Neuronal stem cell (in vitro differentiated cells): ENCODE measurements at regions not wholly inside any gene's neighbourhood (a gene's known extent, or its start where the extent isn't known, plus 50 kb on each side); places are given as distances from the start of the nearest gene placed in this dataset.

Source experiments
- DNase-seq: peaks from one replicate; pipeline ENCODE4 v3.0.0-alpha.2; 2013; ENCODE audit warnings: low spot score
- H2AFZ ChIP-seq: one replicate; pipeline ENCODE4 v1.6.1; 2013; ENCODE audit warnings: mild to moderate bottlenecking, low read length, inconsistent platforms
- H2AK5ac ChIP-seq: 2 replicates; pipeline ENCODE4 v1.6.1; 2013; ENCODE audit warnings: low read depth, mild to moderate bottlenecking, inconsistent platforms, low read length, moderate library complexity, mixed read lengths
- H2BK120ac ChIP-seq: 2 replicates; pipeline ENCODE4 v1.6.1; 2013; ENCODE audit warnings: low read depth, mild to moderate bottlenecking, inconsistent platforms, low read length, moderate library complexity, mixed read lengths
- H2BK12ac ChIP-seq: one replicate; pipeline ENCODE4 v1.6.1; 2013; ENCODE audit warnings: low read length, inconsistent platforms
- H2BK15ac ChIP-seq: 2 replicates; pipeline ENCODE4 v1.6.1; 2013; ENCODE audit warnings: mild to moderate bottlenecking, low read length, inconsistent platforms, mixed read lengths
- H2BK5ac ChIP-seq: one replicate; pipeline ENCODE4 v1.6.1; 2013; ENCODE audit warnings: inconsistent platforms, mild to moderate bottlenecking, low read length, moderate library complexity
- H3K14ac ChIP-seq: one replicate; pipeline ENCODE4 v1.6.1; 2013; ENCODE audit warnings: low read length, inconsistent platforms
- H3K18ac ChIP-seq: 2 replicates; pipeline ENCODE4 v1.6.1; 2013; ENCODE audit warnings: low read length, inconsistent platforms
- H3K23ac ChIP-seq: 2 replicates; pipeline ENCODE4 v1.6.1; 2013; ENCODE audit warnings: low read depth, mild to moderate bottlenecking, mixed read lengths, low read length, inconsistent platforms; ENCODE audit not compliant: poor library complexity
- H3K27ac ChIP-seq: replicated peaks from 3 replicates; pipeline ENCODE4 v1.5.1; 2013; ENCODE audit warnings: low read length, inconsistent platforms
- H3K27me3 ChIP-seq, 3 experiments: 2 replicates each; pipeline ENCODE4 v1.6.1; 2013; ENCODE audit warnings: low read length in 3 of 3, mild to moderate bottlenecking in 2 of 3, inconsistent platforms in 1 of 3, low read depth in 1 of 3, mixed read lengths in 1 of 3, moderate library complexity in 1 of 3; ENCODE audit not compliant: control insufficient read depth in 3 of 3, insufficient read depth in 3 of 3
- H3K36me3 ChIP-seq, 2 donors: replicated peaks in 1 of 2; 2 replicates each; pipeline ENCODE4 v1.6.1; 2013; ENCODE audit warnings: low read length in 2 of 2; ENCODE audit not compliant: control insufficient read depth in 2 of 2, insufficient read depth in 2 of 2
- H3K4ac ChIP-seq: 2 replicates; pipeline ENCODE4 v1.6.1; 2013; ENCODE audit warnings: inconsistent platforms, mild to moderate bottlenecking, low read length, moderate library complexity
- H3K4me1 ChIP-seq, 2 donors: 1 replicate in 1 of 2; 2 replicates in 1 of 2; pipeline ENCODE4 v1.6.1; 2013; ENCODE audit warnings: low read length in 2 of 2, low read depth in 1 of 2; ENCODE audit not compliant: control insufficient read depth in 2 of 2, insufficient read depth in 1 of 2
- H3K4me2 ChIP-seq: one replicate; pipeline ENCODE4 v1.6.1; 2013; ENCODE audit warnings: mild to moderate bottlenecking, low read length, inconsistent platforms; ENCODE audit not compliant: insufficient read depth, poor library complexity, severe bottlenecking
- H3K4me3 ChIP-seq, 2 donors: 2 replicates each; pipeline ENCODE4 v1.5.1; 2013; ENCODE audit warnings: low read length in 2 of 2, mild to moderate bottlenecking in 2 of 2, inconsistent platforms in 1 of 2, moderate library complexity in 1 of 2
- H3K79me1 ChIP-seq: one replicate; pipeline ENCODE4 v1.6.1; 2013; ENCODE audit warnings: low read depth, mild to moderate bottlenecking, inconsistent platforms, low read length, moderate library complexity
- H3K9ac ChIP-seq: one replicate; pipeline ENCODE4 v1.6.1; 2013; ENCODE audit warnings: mild to moderate bottlenecking, low read depth, low read length, inconsistent platforms; ENCODE audit not compliant: poor library complexity
- H3K9me3 ChIP-seq, 2 donors: replicated peaks in 1 of 2; 2 replicates each; pipeline versions ENCODE3 to v1.6.1; 2013; ENCODE audit warnings: low read length in 2 of 2, mild to moderate bottlenecking in 2 of 2, inconsistent platforms in 1 of 2, low read depth in 1 of 2, mixed read lengths in 1 of 2, moderate library complexity in 1 of 2; ENCODE audit not compliant: control insufficient read depth in 2 of 2, insufficient read depth in 1 of 2
- H4K8ac ChIP-seq: one replicate; pipeline ENCODE4 v1.6.1; 2013; ENCODE audit warnings: low read depth, mild to moderate bottlenecking, inconsistent platforms, low read length, moderate library complexity
- H4K91ac ChIP-seq: one replicate; pipeline ENCODE4 v1.6.1; 2013; ENCODE audit warnings: low read length, low read depth, mild to moderate bottlenecking, inconsistent platforms; ENCODE audit not compliant: poor library complexity
- WGBS, 2 donors: extraction: QIAGEN DNeasy Blood & Tissue Kit; methylation state at CpG; one replicate each; pipeline ENCODE4 v1.1.7; 2013; ENCODE audit warnings: missing lambda C conversion rate in 2 of 2, mixed read lengths in 1 of 2; ENCODE audit not compliant: insufficient read length in 2 of 2, insufficient replicate concordance in 1 of 2; ENCODE audit errors: extremely low coverage in 2 of 2; 5-methylcytosine and 5-hydroxymethylcytosine counted together

DNA sequence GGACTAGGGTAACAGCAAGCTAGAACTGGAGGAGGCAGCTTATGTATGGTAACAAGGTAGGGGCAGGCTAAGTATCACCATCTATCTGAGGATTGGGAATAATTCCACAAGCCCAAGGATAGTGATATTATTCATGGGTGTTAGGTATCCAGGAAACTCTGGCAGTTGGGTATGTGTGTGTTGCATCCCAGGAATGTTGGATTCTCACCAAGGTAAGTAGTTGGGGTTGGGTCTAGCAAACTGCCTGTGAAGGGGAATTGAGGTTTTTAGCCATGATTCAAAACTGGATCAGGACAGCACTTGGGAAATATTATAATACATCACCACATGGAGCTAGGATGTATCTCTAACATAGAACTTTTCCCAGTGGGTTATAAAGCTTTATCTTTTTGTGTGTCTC lies 626.4 kb upstream of the GOLIM4 start:
- H4K91ac ChIP-seq, result no peak overlapping the region
- H3K4me2 ChIP-seq, result no peak overlapping the region
- H2AK5ac ChIP-seq, result no peak overlapping the region
- no peak overlapping the region for H3K14ac ChIP-seq
- no peak overlapping the region for H3K4me3 ChIP-seq
- no peak overlapping the region for H3K4ac ChIP-seq
- no peaks in the 10 kb centered on the region for H3K9me3 ChIP-seq
- H2BK12ac ChIP-seq, result no peak overlapping the region
- no peaks in the 10 kb centered on the region for H3K79me1 ChIP-seq
- no peak overlapping the region for H2BK15ac ChIP-seq
- no peak overlapping the region for H2BK120ac ChIP-seq
- H3K23ac ChIP-seq, result no peak overlapping the region
- H3K18ac ChIP-seq, result no peak overlapping the region
- no peak overlapping the region for H4K8ac ChIP-seq
- H3K9ac ChIP-seq, result no peak overlapping the region
- no peaks in the 10 kb centered on the region for H3K4me1 ChIP-seq
- no peak overlapping the region for H2BK5ac ChIP-seq
- DNase-seq, result no peak
- H3K27me3 ChIP-seq, result no peaks in the 10 kb centered on the region
- H3K36me3 ChIP-seq, result peaks cover 0 to 18% of the 10 kb centered on the region in 2 donors
- no peak overlapping the region for H3K27ac ChIP-seq
- no peak overlapping the region for H2AFZ ChIP-seq

DNA sequence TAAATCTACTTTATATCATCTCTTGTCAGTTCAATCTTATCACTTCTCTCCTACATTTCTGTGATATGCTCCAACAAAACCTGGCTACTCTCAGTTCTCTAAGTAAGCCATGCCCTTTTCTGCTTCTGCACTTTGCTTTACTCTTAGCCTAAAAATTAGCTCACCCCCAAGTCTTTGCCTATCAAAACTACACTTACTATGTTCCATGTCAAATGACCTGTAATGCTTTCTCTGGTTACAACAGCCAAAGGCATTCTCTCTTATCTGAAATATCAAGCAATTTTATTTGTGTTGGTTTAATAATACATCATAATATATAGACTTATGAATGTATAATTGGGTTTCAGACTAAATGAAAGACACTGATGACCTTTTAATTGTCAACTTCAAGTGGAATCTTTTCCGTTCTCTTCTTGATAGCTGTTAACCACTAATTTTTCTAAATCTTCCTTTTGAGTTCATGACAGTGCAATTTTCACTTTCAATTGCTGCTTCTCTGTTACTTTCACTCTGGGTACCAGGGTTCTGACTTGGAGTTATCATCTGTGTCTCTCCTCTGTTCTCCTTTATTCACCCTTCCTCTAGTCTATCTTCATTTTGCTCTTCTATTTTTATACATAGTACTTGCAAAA lies 619.0 kb upstream of the GOLIM4 start:
- H3K79me1 ChIP-seq, result no peaks in the 10 kb centered on the region
- H3K4me3 ChIP-seq, result no peak overlapping the region
- no peak for DNase-seq
- peaks cover 0 to 6% of the 10 kb centered on the region in 2 donors for H3K9me3 ChIP-seq
- no peak overlapping the region for H2BK5ac ChIP-seq
- no peaks in the 10 kb centered on the region for H3K4me1 ChIP-seq
- no peak overlapping the region for H3K27ac ChIP-seq
- H2BK12ac ChIP-seq, result no peak overlapping the region
- H2BK120ac ChIP-seq, result no peak overlapping the region
- H2BK15ac ChIP-seq, result no peak overlapping the region
- H3K4me2 ChIP-seq, result no peak overlapping the region
- no peak overlapping the region for H3K14ac ChIP-seq
- no peak overlapping the region for H4K8ac ChIP-seq
- no CpG with 5 or more reads among the region's 1 CpG for WGBS, 2 donors
- peaks cover 0 to 34% of the 10 kb centered on the region in 2 donors for H3K36me3 ChIP-seq
- no peak overlapping the region for H3K9ac ChIP-seq
- H2AFZ ChIP-seq, result no peak overlapping the region
- no peaks in the 10 kb centered on the region for H3K27me3 ChIP-seq
- H3K23ac ChIP-seq, result no peak overlapping the region
- no peak overlapping the region for H4K91ac ChIP-seq
- no peak overlapping the region for H2AK5ac ChIP-seq
- H3K18ac ChIP-seq, result no peak overlapping the region
- no peak overlapping the region for H3K4ac ChIP-seq

DNA sequence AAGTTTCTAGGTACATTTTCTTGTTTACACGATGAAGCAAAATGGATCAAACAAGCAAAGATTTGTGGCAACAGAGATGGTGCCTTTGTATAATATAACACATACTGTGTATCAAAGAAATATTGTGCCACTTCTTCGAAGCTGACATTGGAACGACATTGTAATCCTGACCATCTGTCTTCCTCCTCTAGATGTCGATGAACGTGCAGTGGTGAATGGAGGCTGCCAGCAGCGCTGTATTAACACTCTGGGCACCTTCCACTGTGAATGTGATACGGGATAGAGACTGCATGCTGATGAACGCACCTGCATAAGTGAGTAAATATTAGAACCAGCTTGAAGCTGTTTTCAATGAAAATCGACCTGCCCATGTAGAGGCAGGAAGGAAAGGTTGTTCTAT lies 613.3 kb upstream of the GOLIM4 start:
- Histone ChIP-seq H3K18ac (no peak overlapping the region), H3K27me3 (no peaks in the 10 kb centered on the region), H3K9me3 (peaks cover 0 to 6% of the 10 kb centered on the region in 2 donors), H3K4me2 (no peak overlapping the region), H3K36me3 (peaks cover 0 to 42% of the 10 kb centered on the region in 2 donors), H3K23ac (no peak overlapping the region), H2BK5ac (no peak overlapping the region), H3K27ac (no peak overlapping the region), H2BK120ac (no peak overlapping the region), H3K4ac (no peak overlapping the region), H4K91ac (no peak overlapping the region), H2BK12ac (no peak overlapping the region), H2AFZ (no peak overlapping the region), H3K14ac (no peak overlapping the region), H3K79me1 (no peaks in the 10 kb centered on the region), H2BK15ac (no peak overlapping the region), H3K4me3 (no peak overlapping the region), H4K8ac (no peak overlapping the region), H3K4me1 (no peaks in the 10 kb centered on the region), H3K9ac (no peak overlapping the region), H2AK5ac (no peak overlapping the region)
- no CpG with 5 or more reads among the region's 9 CpGs for WGBS, 2 donors
- no peak for DNase-seq

DNA sequence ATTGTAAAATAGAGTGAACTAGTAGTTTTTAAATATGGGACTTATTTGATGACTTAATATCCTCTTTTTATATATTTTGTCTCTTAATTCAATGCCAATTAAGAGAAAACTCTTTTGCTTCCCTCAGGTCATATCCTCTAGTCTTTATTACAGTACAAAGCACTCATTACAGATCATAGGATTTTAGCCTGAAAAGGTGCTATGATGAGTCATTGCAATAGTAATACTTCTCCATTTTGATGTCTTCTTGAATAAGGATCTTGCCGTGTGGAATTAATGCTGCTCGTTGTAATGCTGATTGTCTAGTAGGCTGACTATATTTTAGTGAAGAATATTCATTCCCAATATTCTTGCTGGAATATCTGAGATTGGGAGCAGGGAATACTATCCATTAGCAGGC lies 612.2 kb upstream of the GOLIM4 start:
- H2BK120ac ChIP-seq, result no peak overlapping the region
- no peak overlapping the region for H3K23ac ChIP-seq
- peaks cover 0 to 1% of the 10 kb centered on the region in 2 donors for H3K4me1 ChIP-seq
- no peak overlapping the region for H4K8ac ChIP-seq
- no peak overlapping the region for H2AFZ ChIP-seq
- peaks cover 0 to 38% of the 10 kb centered on the region in 2 donors for H3K36me3 ChIP-seq
- no peak overlapping the region for H3K4me3 ChIP-seq
- no peak overlapping the region for H4K91ac ChIP-seq
- no peaks in the 10 kb centered on the region for H3K27me3 ChIP-seq
- H3K9ac ChIP-seq, result no peak overlapping the region
- DNase-seq, result no peak
- no CpG with 5 or more reads among the region's 2 CpGs for WGBS, 2 donors
- H3K18ac ChIP-seq, result no peak overlapping the region
- H3K14ac ChIP-seq, result no peak overlapping the region
- no peak overlapping the region for H2AK5ac ChIP-seq
- H3K4ac ChIP-seq, result no peak overlapping the region
- no peak overlapping the region for H2BK12ac ChIP-seq
- no peaks in the 10 kb centered on the region for H3K79me1 ChIP-seq
- no peak overlapping the region for H3K27ac ChIP-seq
- H3K4me2 ChIP-seq, result no peak overlapping the region
- no peak overlapping the region for H2BK5ac ChIP-seq
- no peak overlapping the region for H2BK15ac ChIP-seq
- H3K9me3 ChIP-seq, result peaks cover 0 to 6% of the 10 kb centered on the region in 2 donors
